ENCODE measurements at regions not wholly inside any gene's neighbourhood (a gene's known extent, or its start where the extent isn't known, plus 50 kb on each side); places are given as distances from the start of the nearest gene placed in this dataset.
"Not testable (repeated sequence)": the region's sequence is repeated elsewhere in the genome, so short reads cannot be mapped to it uniquely, and the experiment has no call there.

DNA sequence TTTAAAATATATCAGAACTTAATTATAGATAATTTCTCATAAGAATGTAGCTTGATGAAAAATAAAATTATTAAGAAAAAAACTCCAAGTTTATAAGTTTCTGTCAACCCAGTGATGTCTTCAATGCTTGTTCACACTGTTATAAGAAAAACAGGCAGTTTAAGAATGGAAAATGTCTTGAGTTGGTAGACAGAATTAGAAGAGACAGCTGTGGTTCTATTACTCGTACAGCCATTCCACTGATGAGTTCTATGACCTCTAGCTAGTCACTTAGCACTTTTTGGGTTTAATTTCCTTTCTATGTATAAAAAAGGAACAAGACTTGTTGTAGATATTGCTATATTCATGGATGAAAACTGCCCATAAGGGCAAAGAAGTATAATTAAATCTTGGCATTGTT is 1013.1 kb upstream of the ATXN8OS start:
- no peak for DNase-seq (ENCODE audit: low read depth)

DNA sequence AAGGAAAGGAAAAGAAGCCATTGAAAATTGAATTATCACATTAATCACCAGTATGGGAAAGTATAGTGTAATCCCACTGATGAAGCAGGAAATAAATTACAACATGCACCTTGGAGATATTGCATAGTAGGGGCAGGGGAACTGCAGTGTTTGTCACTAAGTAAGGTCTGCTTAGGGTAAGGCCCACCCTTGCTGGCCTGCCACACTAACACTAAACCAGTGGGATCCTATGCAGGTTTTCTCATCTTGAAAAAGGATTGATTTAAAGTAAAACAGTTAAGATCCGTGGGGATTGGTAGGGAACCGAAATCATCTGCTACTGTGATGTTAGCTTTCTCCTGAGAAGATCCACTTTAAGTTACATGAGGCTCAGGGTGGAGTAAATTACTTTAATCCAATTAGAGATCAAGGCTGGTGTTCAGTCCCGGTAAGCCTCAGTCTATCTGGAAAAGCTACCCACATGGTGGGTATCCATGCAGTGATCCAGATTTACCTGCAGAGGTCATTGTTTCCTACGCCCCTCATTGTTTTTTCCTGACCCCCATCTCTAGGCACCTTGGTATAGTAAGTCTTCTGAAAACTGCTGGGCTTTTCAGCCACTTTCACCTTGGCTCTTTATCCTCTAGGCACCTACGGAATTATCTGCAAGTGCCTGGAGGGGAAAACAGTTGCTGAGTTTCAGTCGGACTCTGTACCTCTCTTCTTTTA is 1014.9 kb upstream of the ATXN8OS start:
- DNase-seq (ENCODE audit: low read depth): no peak

- no peak for DNase-seq (ENCODE audit: low read depth)
These were observed 1030.4 kb upstream of the ATXN8OS start for GRCh38 chr13:69077267-69077666.

DNA sequence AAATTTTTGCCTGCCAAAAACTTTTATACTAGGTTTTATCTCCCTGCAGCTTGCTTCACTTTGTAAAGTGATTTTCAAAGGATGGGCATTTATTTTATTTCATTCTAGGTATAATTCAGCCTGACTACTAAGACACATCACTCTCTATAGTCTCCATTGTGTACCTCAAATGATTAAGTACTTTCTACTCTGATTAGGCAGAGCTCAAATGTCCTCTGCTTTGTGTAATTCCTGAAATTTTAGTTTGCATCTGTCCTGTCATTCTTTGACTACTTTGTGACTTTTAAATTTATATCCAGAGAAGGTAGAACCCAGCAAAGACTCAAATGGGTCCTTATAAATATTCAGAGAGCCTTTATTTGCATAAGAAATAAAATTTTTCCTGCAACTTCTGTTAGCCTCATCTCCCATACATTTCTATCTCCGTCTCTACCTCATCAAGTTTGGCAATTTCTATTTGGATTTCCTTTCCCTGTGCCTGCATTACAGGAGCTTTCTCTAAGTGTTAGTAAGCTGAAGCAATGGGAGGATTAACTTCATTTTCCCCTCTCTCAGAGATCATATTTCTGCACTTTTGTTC is 1038.0 kb upstream of the ATXN8OS start:
- DNase-seq (ENCODE audit: low read depth): no peak

- DNase-seq (ENCODE audit: low read depth): no peak
These were observed 1056.9 kb upstream of the ATXN8OS start for GRCh38 chr13:69050696-69051095.

DNA sequence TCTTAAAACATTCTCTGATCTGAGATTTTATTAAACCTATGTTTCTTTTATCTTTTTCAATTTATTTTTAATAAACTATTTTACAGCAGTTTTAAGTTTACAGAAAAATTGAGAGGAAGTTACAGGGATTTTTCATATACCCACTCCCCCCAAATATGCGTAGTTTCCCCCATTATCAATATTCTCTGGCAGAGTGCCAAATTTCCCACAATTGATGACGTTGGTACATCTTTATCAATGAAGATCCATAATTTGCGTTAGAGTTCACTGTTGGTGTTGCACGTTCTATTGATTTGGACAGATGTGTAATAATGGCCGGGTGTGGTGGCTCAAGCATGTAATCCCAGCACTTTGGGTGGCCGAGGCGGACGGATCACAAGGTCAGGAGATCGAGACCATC is 1063.0 kb upstream of the ATXN8OS start:
- DNase-seq (ENCODE audit: low read depth): no peak

DNA sequence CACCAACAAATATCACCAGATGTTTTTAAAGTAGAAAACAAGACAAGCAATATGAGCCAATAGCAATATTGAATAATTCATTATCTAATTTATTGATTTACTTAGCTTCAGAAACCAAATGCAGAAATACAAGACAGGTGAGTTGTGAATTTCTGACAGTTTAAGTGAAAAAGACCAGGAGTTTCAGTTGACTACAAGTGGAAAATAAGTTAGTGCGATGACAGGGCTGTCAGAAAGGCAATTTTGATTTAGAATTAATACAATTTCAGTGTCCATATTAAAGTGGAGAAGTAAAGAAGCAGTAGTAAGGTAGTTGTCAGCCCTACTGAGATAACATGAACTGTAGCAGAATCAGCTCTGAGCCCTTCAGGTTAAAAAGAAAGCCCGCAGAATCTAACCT is 1066.7 kb upstream of the ATXN8OS start:
- DNase-seq (ENCODE audit: low read depth): no peak

DNA sequence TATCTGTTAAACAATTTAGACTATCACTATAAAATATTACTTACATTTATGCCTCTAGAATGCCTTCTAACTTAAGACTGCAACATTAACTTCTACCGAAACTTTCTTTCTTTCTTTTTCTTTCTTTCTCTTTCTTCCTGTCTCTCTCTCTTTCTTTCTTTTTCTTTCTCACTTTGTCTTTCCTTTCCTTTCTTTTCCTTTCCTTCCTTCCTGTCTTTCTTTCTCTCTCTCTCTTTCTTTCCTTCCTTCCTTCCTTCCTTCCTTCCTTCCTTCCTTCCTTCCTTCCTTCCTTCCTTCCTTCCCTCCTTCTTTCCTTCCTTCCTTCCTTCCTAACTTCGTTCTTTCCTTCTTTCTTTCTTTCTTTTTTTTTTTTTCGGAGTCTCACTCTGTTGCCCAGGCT is 1071.9 kb upstream of the ATXN8OS start:
- DNase-seq (ENCODE audit: low read depth): no peak

DNA sequence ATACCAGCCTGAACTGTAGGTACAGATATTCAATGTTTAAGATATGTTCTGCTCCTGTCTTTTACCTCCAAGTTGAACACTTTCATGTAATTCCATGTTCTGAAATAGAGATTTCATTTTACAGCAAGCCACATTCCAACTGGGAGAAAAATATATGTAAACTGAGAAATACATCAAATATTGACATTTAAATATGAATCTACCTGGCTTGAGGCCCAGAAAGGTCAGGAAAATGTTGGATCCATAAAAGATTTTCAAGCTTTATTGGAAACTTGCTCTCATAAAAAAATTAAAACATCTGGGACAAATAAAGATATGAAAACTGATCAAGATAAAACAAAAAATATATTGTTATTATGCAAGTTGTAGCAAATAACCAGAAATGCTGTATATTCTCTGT is 1078.7 kb upstream of the ATXN8OS start:
- DNase-seq (ENCODE audit: low read depth): no peak

DNA sequence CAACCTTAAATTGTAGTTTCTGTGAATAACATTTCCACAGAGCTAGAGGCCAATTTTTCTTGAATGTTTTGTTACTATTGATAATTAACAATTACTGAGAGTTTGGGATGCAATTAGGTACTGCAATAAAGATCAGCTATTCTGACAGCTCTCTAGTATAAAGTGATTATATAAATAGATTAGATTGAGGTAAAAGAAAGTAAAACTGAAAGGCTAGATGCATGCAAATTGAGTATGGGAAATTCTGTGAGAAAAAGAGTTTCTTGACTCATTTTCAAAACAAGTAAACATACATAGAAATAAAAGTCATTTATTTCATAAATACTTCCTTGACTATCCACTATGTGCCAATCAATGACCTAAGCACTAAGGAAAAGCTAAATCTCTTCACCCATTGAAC is 1087.5 kb upstream of the ATXN8OS start:
- DNase-seq (ENCODE audit: low read depth): no peak

GRCh38 chr13:69018173-69018572 is 1089.5 kb upstream of the ATXN8OS start:
- not testable (repeated sequence) for DNase-seq (ENCODE audit: low read depth)

DNA sequence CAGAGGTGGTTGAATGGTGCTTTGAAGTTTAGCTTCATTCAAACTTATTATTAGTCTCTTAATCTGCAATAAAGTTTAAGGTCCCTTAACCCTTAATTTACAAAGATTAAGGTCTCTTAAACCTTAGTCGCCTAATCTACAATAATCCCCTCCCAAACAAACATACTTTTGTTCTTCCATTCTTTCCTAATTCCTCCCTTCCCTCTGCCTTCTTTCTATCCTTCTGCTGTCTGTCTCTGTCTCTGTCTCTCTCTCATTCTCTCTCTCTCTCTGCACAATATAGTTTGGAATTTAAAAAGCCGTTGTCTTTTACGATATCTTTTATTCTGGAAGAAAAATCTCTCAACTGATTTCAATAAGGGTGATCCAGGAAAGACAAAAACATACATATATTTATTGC is 1096.8 kb upstream of the ATXN8OS start:
- no peak for DNase-seq (ENCODE audit: low read depth)

DNA sequence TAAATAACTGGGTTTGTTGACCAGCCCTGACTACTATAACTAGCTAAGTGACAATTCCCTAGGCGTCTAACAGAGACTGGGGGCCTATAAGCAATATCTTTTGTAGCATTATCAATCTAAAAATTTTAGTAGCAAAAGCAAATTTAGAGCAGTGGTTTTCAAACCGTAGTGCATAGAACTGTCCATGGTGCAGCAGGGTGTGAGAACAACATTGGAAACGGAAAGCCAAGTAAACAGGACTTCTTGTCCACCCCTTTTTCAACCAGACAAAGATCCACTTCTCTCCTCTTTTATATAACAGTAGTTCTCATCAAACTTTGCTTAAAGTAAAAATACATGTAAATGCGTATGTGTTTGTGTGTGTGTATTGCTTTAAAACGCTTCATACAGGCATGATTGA is 1099.1 kb upstream of the ATXN8OS start:
- DNase-seq (ENCODE audit: low read depth): no peak

GRCh38 chr13:68998056-68998455 is 1109.6 kb upstream of the ATXN8OS start:
- no peak for DNase-seq (ENCODE audit: low read depth)

GRCh38 chr13:68996668-68997025 is 1111.0 kb upstream of the ATXN8OS start:
- DNase-seq (ENCODE audit: low read depth): no peak

DNA sequence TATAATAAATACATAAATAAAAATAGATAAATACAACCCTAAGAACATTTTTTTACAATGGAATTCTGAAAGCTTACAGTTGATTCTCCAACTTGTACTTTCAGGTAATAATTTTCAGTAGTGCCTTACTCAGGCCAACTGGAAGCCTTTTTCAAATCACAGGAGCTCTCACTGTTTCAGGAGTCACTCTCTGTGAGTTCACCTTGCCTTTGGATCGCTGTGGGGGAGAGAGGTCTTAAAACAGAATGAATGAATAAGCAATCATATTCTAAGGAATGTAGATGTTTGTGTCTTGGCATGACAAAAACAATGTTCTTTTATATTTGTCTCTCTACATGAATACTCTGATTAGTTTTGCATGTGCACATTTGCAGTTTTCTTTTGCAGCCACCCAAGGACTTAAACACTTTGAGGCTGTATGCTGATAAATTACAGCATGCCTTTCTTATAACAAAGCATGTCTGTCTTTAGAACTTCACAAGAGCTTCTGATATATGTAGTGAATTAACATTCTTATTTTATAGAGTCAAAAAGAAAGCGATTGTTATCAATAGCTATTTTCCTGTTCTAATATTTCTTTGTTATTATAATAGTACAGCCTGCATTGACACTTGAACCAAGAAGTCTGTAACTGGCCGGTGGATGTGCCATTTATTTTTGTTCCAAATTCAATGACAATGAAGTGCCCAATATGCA is 1111.5 kb upstream of the ATXN8OS start:
- DNase-seq (ENCODE audit: low read depth): no peak

DNA sequence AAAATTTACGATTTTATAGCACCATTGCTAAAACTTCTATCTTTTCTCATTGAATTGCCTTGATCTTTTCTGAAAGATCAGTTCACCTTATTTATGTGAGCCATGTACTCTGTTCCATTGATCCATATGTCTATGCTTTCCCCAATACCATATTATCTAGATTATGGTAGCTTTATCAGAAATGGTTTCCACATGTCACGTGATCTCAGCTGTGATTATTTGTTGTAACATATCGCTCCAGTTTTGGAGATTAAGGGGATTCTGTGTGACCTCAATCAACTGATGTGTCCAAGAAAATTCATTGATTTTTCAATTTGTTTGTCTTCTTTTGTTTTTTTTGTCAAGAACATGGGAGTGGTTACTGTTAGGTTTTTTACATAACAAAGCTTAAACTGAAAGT is 1114.5 kb upstream of the ATXN8OS start:
- DNase-seq (ENCODE audit: low read depth): no peak

- no peak for DNase-seq (ENCODE audit: low read depth)
These were observed 1119.5 kb upstream of the ATXN8OS start for GRCh38 chr13:68988176-68988575.

DNA sequence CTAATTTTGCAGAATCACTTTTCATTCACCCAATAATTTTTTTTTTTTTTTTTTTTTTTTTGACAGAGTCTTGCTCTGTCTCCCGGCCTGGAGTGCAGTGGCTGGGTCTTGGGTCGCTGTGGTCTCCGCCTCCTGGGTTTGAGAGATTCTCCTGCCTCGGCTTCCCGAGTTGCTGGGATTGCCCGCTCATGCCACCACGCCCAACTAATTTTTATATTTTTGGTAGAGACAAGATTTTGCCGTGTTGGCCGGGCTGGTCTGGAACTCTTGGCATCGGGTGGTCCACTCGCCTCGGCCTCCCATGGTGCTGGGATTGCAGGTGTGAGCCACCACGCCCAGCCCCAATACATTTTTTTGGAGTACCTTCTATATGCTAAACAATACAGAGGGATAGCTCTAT is 1120.0 kb upstream of the ATXN8OS start:
- no peak for DNase-seq (ENCODE audit: low read depth)

DNA sequence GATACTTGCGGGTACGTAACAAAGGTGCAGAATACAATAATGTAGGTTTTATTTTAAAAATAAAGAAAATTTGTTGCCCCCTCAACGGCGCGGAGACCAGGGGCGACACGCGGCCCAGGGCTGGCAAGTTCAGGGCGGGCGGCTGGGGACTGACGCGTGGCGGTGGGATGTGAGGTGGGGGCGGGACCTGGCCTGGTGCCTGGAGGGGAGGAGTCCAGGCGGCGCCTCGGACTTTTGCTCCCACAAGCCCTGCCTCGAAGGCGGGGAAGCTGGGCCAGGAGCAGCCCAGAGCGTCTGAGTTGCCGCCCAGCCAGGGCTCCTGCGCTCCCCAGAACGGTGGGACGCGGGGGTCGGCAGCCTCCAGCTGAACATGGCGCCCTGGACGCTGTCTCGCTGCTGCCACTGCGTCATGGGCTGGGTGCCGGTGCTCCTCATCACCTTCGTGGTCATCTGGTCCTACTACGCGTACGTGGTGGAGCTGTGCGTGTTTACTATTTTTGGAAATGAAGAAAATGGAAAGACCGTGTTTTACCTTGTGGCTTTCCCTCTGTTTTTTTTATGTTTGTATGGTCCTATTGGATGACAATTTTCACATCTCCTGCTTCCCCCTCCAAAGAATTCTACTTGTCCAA is 1122.8 kb upstream of the ATXN8OS start:
- no peak for DNase-seq (ENCODE audit: low read depth)

DNA sequence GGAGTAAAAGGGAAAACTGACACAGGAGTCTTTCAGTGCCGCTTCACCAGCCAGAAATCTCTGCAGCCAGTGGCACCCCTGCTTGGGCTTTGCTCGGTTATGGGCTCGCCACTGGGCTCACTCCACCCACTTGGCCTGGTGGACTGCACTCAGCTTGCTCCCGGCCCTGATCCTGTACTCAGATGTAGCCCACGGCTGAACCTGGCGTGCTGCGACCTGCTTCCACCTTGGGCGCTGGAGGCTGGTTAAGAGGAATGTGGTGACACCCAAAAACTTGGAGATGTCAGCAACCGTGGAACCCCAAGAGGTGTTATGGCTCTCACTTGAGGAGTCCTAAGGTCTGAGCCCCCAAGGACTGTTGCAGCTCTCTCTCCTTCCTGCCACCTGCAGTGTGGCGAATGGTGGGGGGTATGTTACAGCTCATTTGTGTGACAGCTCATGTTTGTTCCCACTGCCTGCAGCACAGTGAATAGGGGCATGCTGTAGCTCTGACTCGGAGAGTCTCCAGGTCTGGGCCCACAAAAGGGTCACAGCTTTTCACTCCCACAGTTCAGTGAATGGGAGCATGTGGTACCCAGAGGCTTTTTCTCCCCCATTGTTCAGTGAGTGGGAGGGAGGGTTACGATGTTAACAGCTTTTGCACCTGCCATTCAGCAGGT is 1124.5 kb upstream of the ATXN8OS start:
- DNase-seq (ENCODE audit: low read depth): no peak

- no peak for DNase-seq (ENCODE audit: low read depth)
These were observed 1131.3 kb upstream of the ATXN8OS start for GRCh38 chr13:68976287-68976686.

All from LHCN-M2 (cell line).